Upper lobe of left lung (tissue), 4 donors: ENCODE measurements at regions not wholly inside any gene's neighbourhood (a gene's known extent, or its start where the extent isn't known, plus 50 kb on each side); places are given as distances from the start of the nearest gene placed in this dataset.

Experiments used
- CTCF ChIP-seq, 6 experiments: fragments of 450-650 bp in 4 of 6; fragments of 200-600 bp in 2 of 6; sonication (generic) in 2 of 6; IDR thresholded peaks; one replicate each; pipeline ENCODE4 v1.5.1; 2016 to 2019; ENCODE audit warnings: antibody characterized with exemption in 6 of 6
- POLR2A ChIP-seq, 4 donors: fragments of 450-650 bp; IDR thresholded peaks; one replicate each; pipeline ENCODE4 v1.5.1; 2016 to 2017; ENCODE audit warnings: antibody characterized with exemption in 4 of 4, mild to moderate bottlenecking in 2 of 4

DNA sequence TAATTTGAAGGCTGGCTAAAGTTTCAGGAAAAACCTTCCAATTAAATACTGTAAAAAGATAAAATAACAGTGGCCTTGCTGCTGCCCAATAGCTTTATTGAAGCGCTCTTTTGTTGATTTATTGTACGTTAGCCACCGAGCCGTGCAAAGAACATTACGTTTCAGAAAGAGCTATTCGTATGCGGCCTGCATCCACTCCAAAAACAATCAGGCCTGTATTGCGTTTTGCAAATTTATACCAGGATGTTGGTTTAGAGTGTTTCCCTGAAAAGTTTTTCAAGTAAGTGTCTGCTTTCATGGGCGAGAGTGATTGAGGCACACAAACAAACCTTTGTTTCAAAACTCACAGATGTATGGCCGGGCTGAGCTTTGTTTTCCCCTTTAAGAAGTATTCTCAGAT is 257.2 kb upstream of the SALL3 start:
- no peak for TF ChIP-seq CTCF (IDR thresholded peaks at IDR 0.05)
- no peak for TF ChIP-seq POLR2A (IDR thresholded peaks at IDR 0.05)
